GM12878 (cell line): ENCODE measurements at regions not wholly inside any gene's neighbourhood (a gene's known extent, or its start where the extent isn't known, plus 50 kb on each side); places are given as distances from the start of the nearest gene placed in this dataset.

ENCODE experiments used
- CBX5 ChIP-seq: sonication (generic); IDR thresholded peaks from 2 replicates; pipeline ENCODE4 v1.6.1; 2016; ENCODE audit warnings: low read depth, moderate library complexity, mild to moderate bottlenecking, inconsistent platforms
- CEBPB ChIP-seq, 2 experiments: fragments of 150-350 bp in 1 of 2; IDR thresholded peaks; 2 replicates each; pipeline ENCODE4 v1.6.1; 2012 to 2014; ENCODE audit warnings: low read depth in 2 of 2, low read length in 2 of 2, borderline replicate concordance in 1 of 2, inconsistent platforms in 1 of 2
- CTCF ChIP-seq, 3 experiments: IDR thresholded peaks in 2 of 3; conservative IDR thresholded peaks in 1 of 3; 2 replicates each; pipeline ENCODE4 v1.5.1; 2011; ENCODE audit warnings: low read depth in 3 of 3, low read length in 3 of 3, mild to moderate bottlenecking in 3 of 3, control low read depth in 2 of 3, moderate library complexity in 2 of 3, inconsistent platforms in 1 of 3, mixed read lengths in 1 of 3; ENCODE audit not compliant: control insufficient read depth in 2 of 3, insufficient read depth in 1 of 3; ENCODE audit errors: extremely low read depth in 1 of 3
- E2F4 ChIP-seq: IDR thresholded peaks from 2 replicates; pipeline ENCODE4 v1.6.1; 2012; ENCODE audit warnings: low read depth, low read length, improper control_type of control experiment
- MEF2A ChIP-seq: IDR thresholded peaks from 2 replicates; pipeline ENCODE4 v1.6.1; 2011; ENCODE audit warnings: low read depth, mild to moderate bottlenecking, low read length, moderate library complexity; ENCODE audit not compliant: insufficient read depth
- MXI1 ChIP-seq: fragments of 150-350 bp; IDR thresholded peaks from 2 replicates; pipeline ENCODE4 v1.6.1; 2011; ENCODE audit warnings: low read depth, mild to moderate bottlenecking, inconsistent platforms, low read length, improper control_type of control experiment
- NR2C2 ChIP-seq: IDR thresholded peaks from 2 replicates; pipeline ENCODE4 v1.6.1; 2011; ENCODE audit warnings: borderline replicate concordance, low read depth; ENCODE audit not compliant: control insufficient read depth, insufficient read length
- POLR2A ChIP-seq: IDR thresholded peaks from 2 replicates; pipeline ENCODE4 v1.6.1; 2011; ENCODE audit warnings: low read depth, mild to moderate bottlenecking, low read length
- POLR2AphosphoS5 ChIP-seq: IDR thresholded peaks from 2 replicates; pipeline ENCODE4 v1.6.1; 2011; ENCODE audit warnings: mild to moderate bottlenecking, low read length, inconsistent platforms
- RB1 ChIP-seq: fragments of 450-650 bp; formaldehyde crosslinking; IDR thresholded peaks from 2 replicates; pipeline ENCODE4 v1.6.1; 2017; ENCODE audit warnings: mild to moderate bottlenecking, borderline replicate concordance
- SP1 ChIP-seq: IDR thresholded peaks from one replicate; pipeline ENCODE4 v1.6.1; 2011; ENCODE audit warnings: low read depth, low read length
- SRF ChIP-seq, 2 experiments: IDR thresholded peaks; 2 replicates each; pipeline ENCODE4 v1.6.1; 2011; ENCODE audit warnings: low read depth in 2 of 2, low read length in 2 of 2, mild to moderate bottlenecking in 1 of 2, moderate library complexity in 1 of 2
- TAF1 ChIP-seq: IDR thresholded peaks from 2 replicates; pipeline ENCODE4 v1.6.1; 2011; ENCODE audit warnings: mild to moderate bottlenecking, low read depth, low read length, borderline replicate concordance

- TF ChIP-seq POLR2AphosphoS5 (no peak), CBX5 (no peak), SP1 (no peak), E2F4 (no peak), POLR2A (no peak), CTCF (IDR thresholded peaks at IDR 0.05 in 2 of 3, conservative IDR thresholded peaks at IDR 0.05 in 1 of 3; ENCODE audit: control insufficient read depth in 2 of 3, extremely low read depth in 1 of 3, insufficient read depth in 1 of 3, low read depth in 3 of 3, low read length in 3 of 3) (no peak), MXI1 (no peak), TAF1 (no peak), RB1 (no peak), NR2C2 (no peak), MEF2A (no peak), SRF (IDR thresholded peaks at IDR 0.05; ENCODE audit: low read depth in 2 of 2, low read length in 2 of 2) (no peak), CEBPB (IDR thresholded peaks at IDR 0.05; ENCODE audit: borderline replicate concordance in 1 of 2, low read depth in 2 of 2, low read length in 2 of 2) (no peak)
Observed at GRCh38 chr15:96245252-96245651, 85.2 kb upstream of the NR2F2 start.
